ENCODE measurements at regions not wholly inside any gene's neighbourhood (a gene's known extent, or its start where the extent isn't known, plus 50 kb on each side); places are given as distances from the start of the nearest gene placed in this dataset.

DNA sequence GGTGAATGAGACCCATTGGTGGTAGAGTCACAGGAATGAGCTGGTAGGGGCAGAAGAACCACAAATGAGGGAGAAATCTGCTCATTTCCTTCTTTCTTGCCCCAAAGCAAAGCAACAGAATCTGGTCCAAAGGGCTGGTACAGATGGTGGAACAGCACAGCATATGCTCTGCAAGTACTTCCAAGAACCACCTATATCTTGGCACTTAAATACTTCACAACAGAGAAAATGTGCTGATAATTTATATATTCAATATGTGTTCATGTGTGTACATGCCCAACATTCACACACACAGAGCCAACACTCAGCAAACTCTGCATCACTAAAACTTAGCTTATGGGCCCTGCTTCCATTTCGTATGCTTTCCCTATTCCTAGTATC lies 884.4 kb upstream of the KLHL29 start:
- no peaks in the 10 kb centered on the region for H3K27me3 ChIP-seq
- H3K9me3 ChIP-seq, result no peaks in the 10 kb centered on the region
- no peaks in the 10 kb centered on the region for H3K4me1 ChIP-seq
- ATAC-seq (no peak), FAIRE-seq (no peak), DNase-seq (no peak)
- TF ChIP-seq, protein P1, sequence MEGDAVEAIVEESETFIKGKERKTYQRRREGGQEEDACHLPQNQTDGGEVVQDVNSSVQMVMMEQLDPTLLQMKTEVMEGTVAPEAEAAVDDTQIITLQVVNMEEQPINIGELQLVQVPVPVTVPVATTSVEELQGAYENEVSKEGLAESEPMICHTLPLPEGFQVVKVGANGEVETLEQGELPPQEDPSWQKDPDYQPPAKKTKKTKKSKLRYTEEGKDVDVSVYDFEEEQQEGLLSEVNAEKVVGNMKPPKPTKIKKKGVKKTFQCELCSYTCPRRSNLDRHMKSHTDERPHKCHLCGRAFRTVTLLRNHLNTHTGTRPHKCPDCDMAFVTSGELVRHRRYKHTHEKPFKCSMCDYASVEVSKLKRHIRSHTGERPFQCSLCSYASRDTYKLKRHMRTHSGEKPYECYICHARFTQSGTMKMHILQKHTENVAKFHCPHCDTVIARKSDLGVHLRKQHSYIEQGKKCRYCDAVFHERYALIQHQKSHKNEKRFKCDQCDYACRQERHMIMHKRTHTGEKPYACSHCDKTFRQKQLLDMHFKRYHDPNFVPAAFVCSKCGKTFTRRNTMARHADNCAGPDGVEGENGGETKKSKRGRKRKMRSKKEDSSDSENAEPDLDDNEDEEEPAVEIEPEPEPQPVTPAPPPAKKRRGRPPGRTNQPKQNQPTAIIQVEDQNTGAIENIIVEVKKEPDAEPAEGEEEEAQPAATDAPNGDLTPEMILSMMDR (IDR thresholded peaks at IDR 0.05), result no peak
- H3K4me3 ChIP-seq, result no peak overlapping the region
- intact Hi-C loops (cut with DNase I), result no loop called here
- no peaks in the 10 kb centered on the region for H3K36me3 ChIP-seq
- H3K27ac ChIP-seq, result no peak overlapping the region
- 37 to 50% methylated on average over 1 of the region's 1 CpG for WGBS, 2 donors

DNA sequence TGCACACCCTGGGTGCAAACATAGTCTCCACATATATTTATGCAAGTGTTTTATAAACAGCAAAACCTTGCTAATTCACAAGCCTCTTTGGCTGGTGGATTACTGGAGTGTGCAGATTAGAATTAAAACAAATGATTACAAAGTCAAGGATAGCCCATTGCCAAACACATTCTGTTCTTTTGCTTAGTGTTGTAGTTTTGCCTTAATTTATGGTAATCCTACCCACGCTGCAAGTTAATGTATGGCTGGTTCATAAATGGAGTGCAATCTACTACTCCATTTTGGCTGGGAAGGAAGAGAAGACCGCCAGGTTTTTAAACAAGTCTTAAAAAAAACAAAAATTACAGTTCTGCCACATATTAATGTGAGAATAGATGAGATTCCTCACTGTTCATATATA lies 883.1 kb upstream of the KLHL29 start:
- Histone ChIP-seq H3K4me1 (no peaks in the 10 kb centered on the region), H3K27ac (no peak overlapping the region), H3K36me3 (no peaks in the 10 kb centered on the region), H3K9me3 (no peaks in the 10 kb centered on the region), H3K4me3 (no peak overlapping the region), H3K27me3 (no peaks in the 10 kb centered on the region)
- 52 to 61% methylated on average over 2 of the region's 2 CpGs for WGBS, 2 donors
- TF ChIP-seq, protein P1 (IDR thresholded peaks at IDR 0.05), result no peak
- DNase-seq (no peak), ATAC-seq (no peak), FAIRE-seq (no peak)
- intact Hi-C loops (cut with DNase I), result no loop called here

DNA sequence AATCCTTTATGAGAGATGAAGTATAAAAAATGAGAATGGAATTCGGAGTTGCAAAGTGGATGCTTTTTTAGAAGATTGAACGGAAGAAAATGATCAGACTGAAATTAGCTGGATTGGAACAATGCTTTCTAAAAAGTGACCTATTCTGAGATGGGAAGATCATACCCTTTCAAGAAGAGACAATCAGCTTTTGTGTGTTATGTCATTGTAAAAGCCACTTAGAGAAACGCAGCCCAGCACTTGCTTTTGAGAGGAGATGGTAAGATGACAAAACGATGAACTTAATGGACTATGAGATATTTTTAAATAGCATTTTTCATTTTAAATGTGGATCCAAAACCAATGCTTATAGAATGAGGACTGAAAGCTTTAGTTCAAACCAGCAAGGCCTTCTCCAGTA lies 871.4 kb upstream of the KLHL29 start:
- Histone ChIP-seq H3K27me3 (no peaks in the 10 kb centered on the region), H3K36me3 (no peaks in the 10 kb centered on the region), H3K9me3 (no peaks in the 10 kb centered on the region), H3K4me3 (no peak overlapping the region), H3K27ac (no peak overlapping the region), H3K4me1 (no peaks in the 10 kb centered on the region)
- 59 to 75% methylated on average over 4 of the region's 4 CpGs for WGBS, 2 donors
- FAIRE-seq (no peak), DNase-seq (no peak), ATAC-seq (no peak)
- TF ChIP-seq, protein P1 (IDR thresholded peaks at IDR 0.05), result no peak
- intact Hi-C loops (cut with DNase I), result no loop called here

DNA sequence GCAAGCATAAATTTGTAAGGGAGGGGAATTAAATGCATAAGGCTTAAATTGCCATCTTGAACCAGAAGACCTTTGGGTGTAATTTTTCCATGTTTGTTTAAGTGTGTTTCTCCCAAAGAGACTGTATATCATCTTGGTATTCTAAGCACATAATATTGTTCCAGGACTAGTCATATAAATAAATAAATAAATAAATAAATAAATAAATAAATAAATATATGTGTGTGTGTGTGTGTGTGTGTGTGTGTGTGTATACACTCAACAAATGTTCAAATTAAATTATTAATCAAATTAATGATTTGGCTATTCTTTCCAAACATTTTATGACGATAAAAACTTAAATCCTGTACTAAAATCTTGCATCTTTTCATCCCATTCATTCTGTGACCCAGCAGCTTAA lies 867.8 kb upstream of the KLHL29 start:
- no peaks in the 10 kb centered on the region for H3K27me3 ChIP-seq
- FAIRE-seq (no peak), ATAC-seq (no peak), DNase-seq (no peak)
- no peak overlapping the region for H3K4me3 ChIP-seq
- H3K27ac ChIP-seq, result no peak overlapping the region
- TF ChIP-seq, protein P1 (IDR thresholded peaks at IDR 0.05), result no peak
- no peaks in the 10 kb centered on the region for H3K4me1 ChIP-seq
- H3K9me3 ChIP-seq, result no peaks in the 10 kb centered on the region
- WGBS, 2 donors, result 2 to 38% methylated on average over 1 of the region's 1 CpG
- no peaks in the 10 kb centered on the region for H3K36me3 ChIP-seq
- intact Hi-C loops (cut with DNase I), result no loop called here

DNA sequence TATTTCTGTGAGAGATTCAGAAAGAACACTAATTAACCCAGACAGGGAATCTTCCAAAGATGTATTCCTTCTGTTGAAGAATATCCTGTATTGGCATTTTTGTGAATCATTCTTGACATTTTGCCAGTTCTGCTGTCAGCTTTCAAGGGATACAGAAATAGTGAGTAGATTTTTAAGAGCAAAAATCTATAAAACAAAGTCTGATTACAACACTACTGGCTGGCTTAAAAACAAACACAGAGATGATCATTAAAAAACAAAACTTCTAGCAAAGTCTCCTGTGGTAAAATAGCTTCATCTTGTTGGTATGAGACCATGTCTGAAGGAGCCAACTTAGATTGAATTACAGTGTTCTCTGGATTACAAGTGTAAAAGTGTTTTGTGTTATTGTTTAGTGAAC lies 866.3 kb upstream of the KLHL29 start:
- TF ChIP-seq, protein P1 (IDR thresholded peaks at IDR 0.05), result no peak
- Histone ChIP-seq H3K4me1 (no peaks in the 10 kb centered on the region), H3K9me3 (no peaks in the 10 kb centered on the region), H3K27me3 (no peaks in the 10 kb centered on the region), H3K36me3 (no peaks in the 10 kb centered on the region), H3K27ac (no peak overlapping the region), H3K4me3 (no peak overlapping the region)
- DNase-seq (no peak), FAIRE-seq (no peak), ATAC-seq (no peak)
- intact Hi-C loops (cut with DNase I), result no loop called here

Measured in pancreas (tissue), 10 donors.